Upper lobe of right lung (tissue), 1 donor: ENCODE measurements at regions not wholly inside any gene's neighbourhood (a gene's known extent, or its start where the extent isn't known, plus 50 kb on each side); places are given as distances from the start of the nearest gene placed in this dataset.

ENCODE experiments used
- ATAC-seq: fragments of 200-7000 bp; cut with Tn5 transposase; one replicate; pipeline ENCODE4 v1.9.1; 2020; ENCODE audit warnings: mild to moderate bottlenecking, moderate library complexity
- DNase-seq: peaks from one replicate; pipeline ENCODE4 v3.0.0-alpha.2; 2020
- H3K27ac ChIP-seq: fragments of 200-600 bp; one replicate; pipeline ENCODE4 v1.8.0; 2022
- H3K27me3 ChIP-seq: fragments of 200-600 bp; one replicate; pipeline ENCODE4 v1.8.0; 2022; ENCODE audit warnings: mild to moderate bottlenecking
- H3K36me3 ChIP-seq: fragments of 200-600 bp; one replicate; pipeline ENCODE4 v1.8.0; 2022
- H3K4me1 ChIP-seq: fragments of 200-600 bp; one replicate; pipeline ENCODE4 v1.8.0; 2022
- H3K4me3 ChIP-seq: fragments of 200-600 bp; one replicate; pipeline ENCODE4 v1.8.0; 2022; ENCODE audit warnings: mild to moderate bottlenecking
- H3K9me3 ChIP-seq: fragments of 200-600 bp; one replicate; pipeline ENCODE4 v1.8.0; 2022
- intact Hi-C: fragments of 100-400 bp; cut with DNase I; formaldehyde crosslinking; loops from one replicate; pipeline ENCODE4 v1.11.0; 2022
- TF ChIP-seq, protein P1 (sequence below): fragments of 200-600 bp; IDR thresholded peaks from one replicate; pipeline ENCODE4 v1.8.0; 2022; ENCODE audit warnings: antibody characterized with exemption
- donor health status: DM: no; HTN: yes; CAD: no; lungs with severe emphysema.

DNA sequence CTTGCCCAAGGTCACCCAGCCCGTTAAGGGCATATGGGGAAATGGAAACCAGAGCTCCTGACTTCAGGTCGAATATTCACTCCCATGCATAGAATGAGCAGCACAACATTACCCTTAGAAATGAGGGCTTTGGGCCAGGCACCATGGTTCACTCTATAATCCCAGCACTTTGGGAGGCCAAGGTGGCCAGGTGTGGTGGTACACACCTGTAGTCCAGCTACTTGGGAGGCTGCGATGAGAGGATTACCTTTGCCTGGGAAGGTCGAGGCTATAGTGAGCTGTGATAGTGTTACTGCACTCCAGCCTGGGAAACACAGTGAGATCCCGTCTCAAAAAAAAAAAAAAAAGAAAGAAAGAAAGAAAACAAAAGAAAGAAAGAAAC is 341.0 kb upstream of the TMPO start:
- Histone ChIP-seq H3K9me3 (no peaks in the 10 kb centered on the region), H3K27me3 (no peaks in the 10 kb centered on the region), H3K27ac (no peak overlapping the region), H3K4me3 (no peak overlapping the region), H3K36me3 (no peaks in the 10 kb centered on the region), H3K4me1 (no peaks in the 10 kb centered on the region)
- DNase-seq (no peak), ATAC-seq (no peak)
- intact Hi-C loops: no loop called here
- TF ChIP-seq, protein P1, sequence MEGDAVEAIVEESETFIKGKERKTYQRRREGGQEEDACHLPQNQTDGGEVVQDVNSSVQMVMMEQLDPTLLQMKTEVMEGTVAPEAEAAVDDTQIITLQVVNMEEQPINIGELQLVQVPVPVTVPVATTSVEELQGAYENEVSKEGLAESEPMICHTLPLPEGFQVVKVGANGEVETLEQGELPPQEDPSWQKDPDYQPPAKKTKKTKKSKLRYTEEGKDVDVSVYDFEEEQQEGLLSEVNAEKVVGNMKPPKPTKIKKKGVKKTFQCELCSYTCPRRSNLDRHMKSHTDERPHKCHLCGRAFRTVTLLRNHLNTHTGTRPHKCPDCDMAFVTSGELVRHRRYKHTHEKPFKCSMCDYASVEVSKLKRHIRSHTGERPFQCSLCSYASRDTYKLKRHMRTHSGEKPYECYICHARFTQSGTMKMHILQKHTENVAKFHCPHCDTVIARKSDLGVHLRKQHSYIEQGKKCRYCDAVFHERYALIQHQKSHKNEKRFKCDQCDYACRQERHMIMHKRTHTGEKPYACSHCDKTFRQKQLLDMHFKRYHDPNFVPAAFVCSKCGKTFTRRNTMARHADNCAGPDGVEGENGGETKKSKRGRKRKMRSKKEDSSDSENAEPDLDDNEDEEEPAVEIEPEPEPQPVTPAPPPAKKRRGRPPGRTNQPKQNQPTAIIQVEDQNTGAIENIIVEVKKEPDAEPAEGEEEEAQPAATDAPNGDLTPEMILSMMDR: no peak

DNA sequence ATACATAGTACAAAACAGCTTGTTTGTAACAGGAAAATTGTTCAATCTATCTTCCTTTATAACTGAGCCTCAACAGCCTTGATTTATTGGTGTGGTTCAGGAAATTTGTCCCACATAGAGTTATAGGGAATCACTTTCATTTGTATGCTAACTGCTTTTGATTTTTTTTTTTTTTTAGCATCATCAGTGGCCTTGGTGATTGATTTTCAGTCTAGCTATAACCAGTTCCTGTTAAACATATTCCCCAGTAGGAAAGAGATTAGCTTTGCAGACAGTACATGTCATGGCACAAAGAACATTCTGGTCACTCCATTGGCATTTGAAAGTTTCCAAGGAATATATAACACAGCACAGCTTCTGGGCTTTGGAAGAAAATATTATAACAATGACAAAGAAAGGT is 337.3 kb upstream of the TMPO start:
- no peaks in the 10 kb centered on the region for H3K9me3 ChIP-seq
- H3K4me3 ChIP-seq: no peak overlapping the region
- intact Hi-C loops: no loop called here
- DNase-seq: no peak
- H3K27me3 ChIP-seq: no peaks in the 10 kb centered on the region
- no peaks in the 10 kb centered on the region for H3K4me1 ChIP-seq
- TF ChIP-seq, protein P1: no peak
- no peak overlapping the region for H3K27ac ChIP-seq
- no peaks in the 10 kb centered on the region for H3K36me3 ChIP-seq
- ATAC-seq: no peak

DNA sequence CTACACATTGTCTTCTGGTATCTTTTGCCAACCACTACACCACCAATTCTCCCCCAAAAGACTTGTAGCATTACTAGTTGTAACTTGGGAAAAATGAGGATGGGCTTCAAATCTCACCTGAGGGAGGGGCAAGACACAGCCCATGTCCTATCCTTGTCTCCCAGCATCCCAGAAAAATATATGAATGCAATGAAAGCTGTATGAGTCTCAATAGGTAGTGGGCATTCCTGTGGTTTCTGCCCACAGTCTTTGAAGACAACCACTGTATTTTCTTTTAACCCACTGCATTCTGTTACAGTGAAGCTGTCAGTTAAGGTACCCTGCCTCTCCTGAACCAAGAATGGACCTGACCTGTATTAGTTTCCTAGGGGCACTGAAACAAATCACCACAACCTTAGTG is 336.2 kb upstream of the TMPO start:
- DNase-seq (no peak), ATAC-seq (no peak)
- H3K4me3 ChIP-seq: no peak overlapping the region
- intact Hi-C loops: no loop called here
- no peaks in the 10 kb centered on the region for H3K36me3 ChIP-seq
- no peaks in the 10 kb centered on the region for H3K4me1 ChIP-seq
- no peaks in the 10 kb centered on the region for H3K27me3 ChIP-seq
- TF ChIP-seq, protein P1: no peak
- H3K27ac ChIP-seq: no peak overlapping the region
- H3K9me3 ChIP-seq: no peaks in the 10 kb centered on the region

DNA sequence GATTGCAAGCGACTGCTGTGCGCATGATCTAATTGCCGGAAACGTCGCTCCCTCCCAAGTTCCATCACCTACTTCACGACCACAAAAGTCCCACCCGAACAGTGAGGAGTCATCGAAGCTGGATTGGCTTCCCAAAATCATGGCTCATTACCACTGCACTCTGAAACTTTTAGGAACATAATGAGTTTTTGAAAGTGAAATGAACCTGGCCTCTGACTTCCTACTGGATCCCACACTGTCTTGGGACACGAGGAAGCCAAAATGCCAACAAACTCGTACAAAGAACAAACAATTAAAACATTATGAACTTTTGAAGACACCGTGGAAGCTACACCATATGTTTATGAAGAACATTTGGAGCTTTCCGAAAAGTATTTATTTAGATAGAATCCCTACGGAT is 334.8 kb upstream of the TMPO start:
- ATAC-seq: no peak
- Histone ChIP-seq H3K27ac (no peak overlapping the region), H3K9me3 (no peaks in the 10 kb centered on the region), H3K4me1 (no peaks in the 10 kb centered on the region), H3K4me3 (no peak overlapping the region), H3K36me3 (no peaks in the 10 kb centered on the region), H3K27me3 (no peaks in the 10 kb centered on the region)
- intact Hi-C loops: no loop called here
- TF ChIP-seq, protein P1: no peak
- no peak for DNase-seq

DNA sequence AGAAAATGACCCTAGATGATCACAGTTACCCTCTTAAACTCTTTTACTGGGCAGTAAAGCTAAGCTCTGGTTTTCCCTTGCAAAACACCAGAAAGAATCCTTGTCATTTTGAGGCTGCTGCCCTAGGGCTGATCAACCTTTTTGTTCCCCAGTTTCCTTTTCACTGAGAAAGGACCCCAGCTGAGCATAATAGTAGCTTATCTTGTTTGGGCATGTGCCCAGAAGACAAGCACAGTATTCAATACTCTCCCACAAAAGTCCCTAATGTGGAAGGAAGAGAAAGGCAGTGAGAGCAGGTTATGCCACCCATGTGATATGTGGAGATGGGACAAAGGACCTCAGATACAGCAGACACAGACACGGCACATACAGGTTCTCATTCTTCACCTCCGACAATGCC is 332.6 kb upstream of the TMPO start:
- Histone ChIP-seq H3K36me3 (no peaks in the 10 kb centered on the region), H3K27ac (no peak overlapping the region), H3K4me1 (no peaks in the 10 kb centered on the region), H3K27me3 (no peaks in the 10 kb centered on the region), H3K9me3 (no peaks in the 10 kb centered on the region), H3K4me3 (no peak overlapping the region)
- TF ChIP-seq, protein P1: no peak
- intact Hi-C loops: no loop called here
- DNase-seq: no peak
- ATAC-seq: no peak

DNA sequence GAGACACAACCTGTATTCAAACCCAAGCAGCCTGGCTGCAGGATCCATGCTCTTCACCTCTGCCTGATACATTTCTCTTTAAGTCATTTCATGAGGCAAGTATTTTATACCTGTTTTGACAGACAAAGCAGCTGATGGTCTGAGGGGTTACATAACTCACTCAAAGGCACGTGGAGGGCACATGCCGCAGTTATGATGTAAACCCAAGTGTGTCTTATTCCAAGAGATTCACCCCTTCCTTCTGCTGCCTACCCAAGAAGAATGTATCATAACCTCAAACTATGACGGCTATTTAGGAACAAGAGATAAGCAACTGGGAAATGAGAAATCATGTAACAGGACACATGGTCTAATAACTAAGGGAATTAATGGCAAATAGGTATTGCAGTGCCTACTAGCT is 329.8 kb upstream of the TMPO start:
- no peaks in the 10 kb centered on the region for H3K36me3 ChIP-seq
- no peak for ATAC-seq
- H3K27me3 ChIP-seq: no peaks in the 10 kb centered on the region
- no peak overlapping the region for H3K27ac ChIP-seq
- TF ChIP-seq, protein P1: no peak
- intact Hi-C loops: no loop called here
- DNase-seq: no peak
- H3K4me1 ChIP-seq: no peaks in the 10 kb centered on the region
- H3K4me3 ChIP-seq: no peak overlapping the region
- no peaks in the 10 kb centered on the region for H3K9me3 ChIP-seq
